ENCODE measurements at regions not wholly inside any gene's neighbourhood (a gene's known extent, or its start where the extent isn't known, plus 50 kb on each side); places are given as distances from the start of the nearest gene placed in this dataset.

GRCh38 chr1:209354840-209355165 is 228.7 kb upstream of the CAMK1G start:
- no peak for DNase-seq (ENCODE audit: low read depth in 1 of 2, low spot score in 1 of 2)

GRCh38 chr1:209355415-209355814 is 228.1 kb upstream of the CAMK1G start:
- DNase-seq (ENCODE audit: low read depth in 1 of 2, low spot score in 1 of 2), result no peak

GRCh38 chr1:209356976-209357377 is 226.5 kb upstream of the CAMK1G start:
- no peak for DNase-seq (ENCODE audit: low read depth in 1 of 2, low spot score in 1 of 2)

GRCh38 chr1:209363112-209363511 is 220.4 kb upstream of the CAMK1G start:
- no peak for DNase-seq (ENCODE audit: low read depth in 1 of 2, low spot score in 1 of 2)

- DNase-seq (ENCODE audit: low read depth in 1 of 2, low spot score in 1 of 2), result no peak
Measured at GRCh38 chr1:209364716-209365115, 218.8 kb upstream of the CAMK1G start.

GRCh38 chr1:209367061-209367772 is 216.3 kb upstream of the CAMK1G start:
- DNase-seq (ENCODE audit: low read depth in 1 of 2, low spot score in 1 of 2), result no peak

- DNase-seq (ENCODE audit: low read depth in 1 of 2, low spot score in 1 of 2), result no peak
Measured at GRCh38 chr1:209368864-209369598, 214.5 kb upstream of the CAMK1G start.

- no peak for DNase-seq (ENCODE audit: low read depth in 1 of 2, low spot score in 1 of 2)
Measured at GRCh38 chr1:209370241-209370995, 213.1 kb upstream of the CAMK1G start.

- DNase-seq (ENCODE audit: low read depth in 1 of 2, low spot score in 1 of 2), result no peak
Measured at GRCh38 chr1:209375097-209375496, 208.4 kb upstream of the CAMK1G start.

- DNase-seq (ENCODE audit: low read depth in 1 of 2, low spot score in 1 of 2), result no peak
Measured at GRCh38 chr1:209375671-209376365, 207.7 kb upstream of the CAMK1G start.

- DNase-seq (ENCODE audit: low read depth in 1 of 2, low spot score in 1 of 2), result no peak
Measured at GRCh38 chr1:209376774-209377173, 206.7 kb upstream of the CAMK1G start.

GRCh38 chr1:209377995-209378394 is 205.5 kb upstream of the CAMK1G start:
- DNase-seq (ENCODE audit: low read depth in 1 of 2, low spot score in 1 of 2), result no peak

- no peak for DNase-seq (ENCODE audit: low read depth in 1 of 2, low spot score in 1 of 2)
Measured at GRCh38 chr1:209379280-209379679, 204.2 kb upstream of the CAMK1G start.

- no peak for DNase-seq (ENCODE audit: low read depth in 1 of 2, low spot score in 1 of 2)
Measured at GRCh38 chr1:209380420-209380819, 203.1 kb upstream of the CAMK1G start.

GRCh38 chr1:209382231-209383100 is 201.0 kb upstream of the CAMK1G start:
- no peak for DNase-seq (ENCODE audit: low read depth in 1 of 2, low spot score in 1 of 2)

GRCh38 chr1:209383422-209383821 is 200.1 kb upstream of the CAMK1G start:
- no peak for DNase-seq (ENCODE audit: low read depth in 1 of 2, low spot score in 1 of 2)

GRCh38 chr1:209383907-209384709 is 199.4 kb upstream of the CAMK1G start:
- DNase-seq (ENCODE audit: low read depth in 1 of 2, low spot score in 1 of 2), result no peak

GRCh38 chr1:209384710-209385550 is 198.6 kb upstream of the CAMK1G start:
- no peak for DNase-seq (ENCODE audit: low read depth in 1 of 2, low spot score in 1 of 2)

- no peak for DNase-seq (ENCODE audit: low read depth in 1 of 2, low spot score in 1 of 2)
Measured at GRCh38 chr1:209386156-209386555, 197.4 kb upstream of the CAMK1G start.
